Sciatic nerve (tissue), 2 donors: ENCODE measurements at regions not wholly inside any gene's neighbourhood (a gene's known extent, or its start where the extent isn't known, plus 50 kb on each side); places are given as distances from the start of the nearest gene placed in this dataset.

Source experiments
- ATAC-seq: fragments of 200-7000 bp; cut with Tn5 transposase; one replicate; pipeline ENCODE4 v1.9.1; 2020; ENCODE audit warnings: mild to moderate bottlenecking, moderate library complexity
- DNase-seq: peaks from one replicate; pipeline ENCODE4 v3.0.0-alpha.2; 2020; ENCODE audit warnings: low spot score
- intact Hi-C: fragments of 100-400 bp; cut with DNase I; formaldehyde crosslinking; loops from one replicate; pipeline ENCODE4 v1.14.2; 2022
- donor health status: DM: no; HTN: no; CAD: no.
- donor health status: DM: no; HTN: no; CAD: no.

DNA sequence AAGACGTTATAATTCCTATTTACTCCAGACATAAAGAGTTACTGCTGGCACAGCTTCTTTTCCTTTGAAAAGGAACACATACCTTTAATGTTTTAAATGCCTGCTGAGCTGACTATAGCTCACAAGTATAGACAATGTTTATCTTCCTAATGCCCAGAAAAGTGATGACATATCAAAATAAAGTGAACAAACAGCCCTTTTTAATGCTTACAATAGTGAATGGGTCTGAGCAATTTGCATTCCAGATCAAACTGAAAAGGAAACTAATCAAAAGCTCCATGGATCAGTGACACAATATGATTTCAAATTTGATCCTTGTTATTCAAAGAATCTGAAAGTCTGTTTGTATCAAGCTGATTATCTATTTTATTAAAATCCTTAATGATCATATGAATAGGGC, 233.6 kb upstream of the SEMA3E start:
- DNase-seq (no peak), ATAC-seq (no peak)
- intact Hi-C loops: no loop called here

DNA sequence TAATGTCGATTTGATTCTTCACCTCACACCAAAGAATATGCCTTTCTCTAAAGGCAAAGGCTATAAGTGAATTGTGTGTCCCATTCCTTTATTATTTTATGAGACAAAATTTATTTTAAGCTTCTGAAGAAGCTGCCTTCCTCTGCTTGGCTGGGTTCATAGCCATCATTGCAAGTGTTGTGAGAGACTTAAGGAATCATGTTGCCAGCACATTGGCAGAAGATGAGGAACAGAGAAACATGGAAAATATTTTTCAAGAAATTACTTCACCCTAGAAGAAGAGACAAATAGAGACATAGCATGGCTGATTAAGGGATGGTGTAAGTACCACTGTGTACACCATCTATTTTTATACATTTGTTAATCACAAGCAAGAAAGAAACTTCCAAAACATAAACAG, 230.1 kb upstream of the SEMA3E start:
- no peak for DNase-seq
- no peak for ATAC-seq
- intact Hi-C loops: no loop called here

DNA sequence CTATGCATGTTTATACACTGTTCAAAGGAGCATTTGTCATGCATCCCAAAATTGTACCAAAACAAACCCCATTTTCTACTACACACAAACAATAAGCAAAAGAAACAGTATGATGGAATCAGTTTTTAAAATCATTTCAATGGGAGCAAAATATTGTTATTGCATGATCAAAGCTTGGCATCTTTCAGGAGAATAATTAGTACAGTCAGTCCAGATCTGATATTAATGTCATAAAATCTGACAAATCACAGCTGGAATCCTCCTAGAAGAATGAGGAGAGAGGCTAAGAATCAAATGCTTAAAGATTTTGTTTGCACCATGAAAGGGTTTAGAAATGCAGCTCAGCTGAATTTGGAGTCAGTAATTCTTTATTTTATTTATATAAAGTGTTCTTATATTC, 229.7 kb upstream of the SEMA3E start:
- ATAC-seq: no peak
- intact Hi-C loops: no loop called here
- DNase-seq: no peak

DNA sequence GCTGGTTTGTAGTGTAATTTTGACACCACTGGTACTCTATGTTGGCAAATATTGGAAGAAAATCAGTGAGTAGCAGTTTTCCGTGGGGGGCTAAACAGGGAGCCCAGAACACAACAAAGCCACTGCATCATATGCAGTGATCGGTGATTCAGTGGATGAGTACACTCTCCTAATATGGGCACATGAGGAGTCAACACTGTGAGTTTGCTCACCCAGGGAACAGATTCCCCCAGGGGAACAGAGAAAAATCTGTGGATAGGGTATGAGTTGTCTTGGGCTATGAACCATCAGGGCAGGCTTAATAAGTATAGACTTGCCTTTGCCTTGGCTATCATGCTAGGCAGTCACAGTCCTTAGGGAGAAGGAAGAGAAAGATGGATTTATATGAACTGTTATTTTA, 227.7 kb upstream of the SEMA3E start:
- intact Hi-C loops: no loop called here
- ATAC-seq (no peak), DNase-seq (no peak)

DNA sequence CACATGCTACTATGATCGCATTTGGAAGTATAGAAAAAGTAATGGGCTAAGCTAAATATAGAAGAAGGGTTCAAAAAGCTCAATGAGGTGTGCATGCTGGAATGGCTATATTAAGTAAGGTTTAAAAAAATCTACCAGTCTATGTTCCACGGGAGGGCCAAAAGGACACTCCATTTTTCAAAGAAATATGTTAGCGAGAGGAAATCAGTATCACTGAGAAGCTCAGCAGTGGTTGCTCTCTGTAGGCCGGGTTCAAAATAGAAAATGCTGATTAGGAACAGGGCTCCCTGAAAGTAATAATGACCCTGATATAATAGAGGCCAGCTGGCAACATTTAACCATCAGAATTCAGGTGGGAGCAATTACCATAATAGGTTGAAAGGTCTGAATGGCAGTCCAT, 224.5 kb upstream of the SEMA3E start:
- ATAC-seq: no peak
- intact Hi-C loops: no loop called here

DNA sequence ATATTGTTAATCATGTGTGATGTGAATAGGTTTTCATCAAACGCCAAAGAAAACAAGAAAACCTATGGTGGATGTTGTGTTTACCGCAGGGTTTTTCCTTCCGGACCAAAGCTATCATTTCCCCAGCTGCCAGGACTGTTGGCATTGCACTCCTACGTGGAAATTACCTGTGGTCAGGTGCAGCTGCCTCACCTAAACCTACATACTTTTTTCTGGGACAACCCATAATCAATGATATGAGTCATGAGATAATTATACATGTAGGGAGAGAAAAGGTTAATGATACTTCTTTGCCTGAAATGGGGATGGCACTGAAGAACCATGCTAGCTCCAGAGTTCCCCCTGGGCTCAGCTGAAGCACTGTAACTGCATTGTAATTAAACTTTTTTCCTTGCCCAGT, 223.6 kb upstream of the SEMA3E start:
- no peak for ATAC-seq
- intact Hi-C loops: no loop called here
- no peak for DNase-seq

More for the DNA sequence above, 224.5 kb upstream of the SEMA3E start:
- DNase-seq: no peak

GRCh38 chr7:83870515-83870914, 221.6 kb upstream of the SEMA3E start:
- DNase-seq: no peak
- intact Hi-C loops: no loop called here
- ATAC-seq: no peak

- intact Hi-C loops: no loop called here
- no peak for ATAC-seq
- DNase-seq: no peak
Measured at GRCh38 chr7:83866582-83866981, 217.6 kb upstream of the SEMA3E start.

DNA sequence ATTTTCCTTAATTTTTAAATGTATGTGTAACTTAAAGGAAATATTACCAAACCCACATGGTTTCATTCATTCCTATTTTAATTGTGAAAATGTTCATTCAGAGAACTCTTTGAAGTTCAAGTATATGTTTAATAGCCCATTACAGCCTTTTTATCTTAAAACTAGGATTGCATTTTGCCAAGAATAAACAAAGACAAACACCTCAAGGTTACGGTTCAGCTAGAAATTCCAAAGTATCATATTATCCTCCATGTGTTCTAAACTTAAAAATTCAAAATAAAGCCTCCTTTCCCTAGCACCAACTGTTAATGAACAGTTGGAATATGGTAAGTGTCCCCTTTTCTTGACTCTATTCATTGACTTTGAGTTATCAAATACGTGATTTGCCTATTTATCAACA, 215.6 kb upstream of the SEMA3E start:
- DNase-seq: no peak
- no peak for ATAC-seq
- intact Hi-C loops: no loop called here

DNA sequence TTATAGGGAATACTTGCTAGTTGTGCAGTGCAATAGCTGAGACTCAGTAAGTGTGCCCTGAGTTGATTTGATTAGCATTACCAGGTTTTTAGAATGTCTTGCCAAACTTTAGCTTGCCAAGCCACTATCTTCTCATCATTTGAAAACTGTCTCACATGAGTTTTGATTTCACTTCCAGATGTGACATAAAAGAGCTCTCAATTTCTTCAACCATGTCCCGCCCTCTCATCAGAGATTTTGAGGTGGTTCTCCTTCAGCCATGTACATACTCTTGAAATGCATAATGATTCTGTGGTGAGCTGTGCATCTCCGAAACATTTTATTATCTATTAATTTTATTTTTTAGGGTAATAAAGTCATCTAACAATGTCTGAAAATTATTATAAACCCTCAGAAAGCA, 215.0 kb upstream of the SEMA3E start:
- intact Hi-C loops: no loop called here
- ATAC-seq (no peak), DNase-seq (no peak)

DNA sequence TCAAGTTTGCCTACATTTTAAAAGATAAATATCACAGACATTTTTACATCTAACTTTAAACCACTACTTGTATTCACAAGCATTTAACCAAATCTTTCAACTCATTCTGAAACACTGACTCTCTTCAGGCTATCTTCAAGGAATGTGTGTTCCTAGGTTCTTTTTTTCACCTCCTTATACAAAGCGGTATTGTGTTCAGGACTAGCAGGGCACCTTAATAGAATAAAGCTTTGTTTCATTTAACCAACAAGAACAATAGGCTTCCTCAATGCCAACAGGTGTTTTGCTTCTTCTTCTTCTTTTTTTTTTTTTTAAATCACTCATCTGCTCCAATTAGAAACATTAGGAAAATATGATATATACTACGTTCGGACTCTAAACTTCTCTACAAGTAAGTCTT, 212.9 kb upstream of the SEMA3E start:
- ATAC-seq: no peak
- intact Hi-C loops: no loop called here
- DNase-seq: no peak

DNA sequence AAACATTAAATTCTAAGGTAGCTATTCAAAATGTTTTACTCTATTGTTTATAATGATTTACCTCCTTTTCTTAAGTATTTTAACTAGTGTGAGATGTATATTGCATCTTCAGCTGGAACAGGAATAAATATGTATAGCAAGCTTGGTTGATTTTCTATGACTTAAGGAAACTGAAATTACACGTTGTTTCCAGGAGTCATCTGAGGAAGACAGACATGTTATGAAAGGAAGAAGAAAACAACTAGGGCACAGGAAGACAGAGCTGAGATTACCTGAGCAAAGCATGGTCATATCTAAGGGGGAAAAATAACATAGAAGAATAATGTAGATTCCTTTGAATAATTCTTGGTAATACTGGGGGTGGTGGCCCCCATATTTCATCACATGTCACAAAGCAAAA, 210.9 kb upstream of the SEMA3E start:
- intact Hi-C loops: no loop called here
- DNase-seq (no peak), ATAC-seq (no peak)

DNA sequence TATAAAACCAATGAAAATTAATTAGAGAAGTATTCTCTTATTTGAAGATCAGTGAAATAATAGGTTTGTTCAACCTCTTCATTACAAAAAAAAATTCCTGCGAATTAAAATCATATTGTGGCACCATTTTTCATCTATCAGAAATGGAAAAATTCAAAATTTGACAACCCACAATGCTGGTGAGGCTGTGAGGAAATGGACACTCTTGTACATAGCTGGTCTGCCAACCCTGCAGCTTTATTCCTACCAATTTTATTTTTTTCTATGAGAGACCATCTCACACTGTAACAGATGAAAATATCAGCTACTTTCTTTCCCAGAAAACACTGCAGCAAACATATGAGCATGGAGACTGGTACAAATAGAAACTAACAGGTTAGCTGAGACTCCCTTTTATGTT, 208.8 kb upstream of the SEMA3E start:
- intact Hi-C loops: no loop called here
- ATAC-seq (no peak), DNase-seq (no peak)

DNA sequence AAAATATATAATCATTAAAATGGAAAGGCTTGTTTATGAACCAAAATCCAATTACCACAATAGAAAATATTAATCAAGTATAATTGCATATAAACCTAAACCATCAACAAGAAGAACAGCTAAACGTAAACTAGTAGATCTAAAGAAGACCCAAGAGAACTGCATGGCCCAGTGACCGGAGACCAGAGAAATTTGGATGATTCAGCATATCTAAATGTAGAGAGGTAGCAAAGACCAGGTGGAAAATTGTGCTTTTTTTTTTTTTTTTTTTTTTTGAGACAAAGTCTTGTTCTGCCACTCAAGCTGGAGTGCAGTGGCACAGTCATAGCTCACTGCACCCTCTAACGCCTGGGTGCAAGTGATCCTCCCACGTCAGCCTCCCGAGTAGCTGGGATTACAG, 207.2 kb upstream of the SEMA3E start:
- ATAC-seq (no peak), DNase-seq (no peak)
- intact Hi-C loops: no loop called here

DNA sequence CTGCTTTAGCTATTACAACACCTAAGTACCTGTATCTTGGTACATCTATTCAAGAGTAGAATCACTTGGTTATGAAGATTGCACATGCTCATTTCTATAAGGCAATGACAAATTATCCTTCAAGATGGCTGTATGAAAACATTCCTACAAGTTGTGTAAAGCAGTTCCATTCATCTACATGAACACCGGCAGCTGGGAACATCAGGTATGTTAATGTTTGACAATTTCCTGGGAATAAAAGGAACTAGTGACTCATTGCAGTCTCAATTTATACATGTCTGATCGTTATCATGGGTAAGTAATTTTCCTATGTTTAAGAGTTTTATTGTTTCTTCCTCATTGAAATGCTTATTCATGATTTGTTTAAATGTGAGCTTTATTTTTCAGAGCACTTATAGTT, 203.2 kb upstream of the SEMA3E start:
- no peak for DNase-seq
- intact Hi-C loops: no loop called here
- ATAC-seq: no peak

- intact Hi-C loops: no loop called here
- no peak for ATAC-seq
- DNase-seq: no peak
Measured at GRCh38 chr7:83851551-83851950, 202.6 kb upstream of the SEMA3E start.

- intact Hi-C loops: no loop called here
- ATAC-seq: no peak
Measured at GRCh38 chr7:83850941-83851340, 202.0 kb upstream of the SEMA3E start.

GRCh38 chr7:83850125-83850524, 201.2 kb upstream of the SEMA3E start:
- intact Hi-C loops: no loop called here
- DNase-seq (no peak), ATAC-seq (no peak)

More at GRCh38 chr7:83850941-83851340, 202.0 kb upstream of the SEMA3E start:
- DNase-seq: no peak

GRCh38 chr7:83849131-83849530, 200.2 kb upstream of the SEMA3E start:
- no peak for DNase-seq
- intact Hi-C loops: no loop called here
- no peak for ATAC-seq

- intact Hi-C loops: no loop called here
Measured at GRCh38 chr7:83842894-83843293, 194.0 kb upstream of the SEMA3E start.

GRCh38 chr7:83837683-83838082, 188.7 kb upstream of the SEMA3E start:
- ATAC-seq (no peak), DNase-seq (no peak)
- intact Hi-C loops: no loop called here

More at GRCh38 chr7:83842894-83843293, 194.0 kb upstream of the SEMA3E start:
- no peak for ATAC-seq
- DNase-seq: no peak

DNA sequence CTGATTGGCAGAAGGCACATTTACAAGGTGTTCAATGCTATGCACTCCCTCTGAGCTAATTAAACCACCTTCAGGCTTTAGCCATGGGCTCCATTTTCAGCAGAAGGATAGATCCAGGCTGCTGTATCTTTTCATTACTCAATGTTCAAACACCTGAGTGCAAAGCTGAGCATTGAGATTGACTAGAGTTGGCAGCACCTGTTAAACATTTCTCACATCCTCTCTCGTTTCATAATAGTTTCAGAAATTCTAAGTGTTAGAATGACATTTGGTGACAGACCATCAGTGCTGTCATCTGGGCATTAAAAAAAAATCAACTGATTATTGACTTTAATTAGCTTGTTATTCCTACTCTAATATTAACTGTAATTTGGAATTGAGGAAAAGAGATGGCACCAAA, 187.1 kb upstream of the SEMA3E start:
- ATAC-seq (no peak), DNase-seq (no peak)
- intact Hi-C loops: no loop called here
